Thymus (tissue), 11 donors: ENCODE measurements at regions not wholly inside any gene's neighbourhood (a gene's known extent, or its start where the extent isn't known, plus 50 kb on each side); places are given as distances from the start of the nearest gene placed in this dataset.

Experiments used
- DNase-seq, 9 donors: peaks; one replicate each; pipeline ENCODE4 v3.0.0-alpha.2; 2013; ENCODE audit warnings: low spot score in 9 of 9, low read depth in 6 of 9, missing footprints in 1 of 9
- H3K27ac ChIP-seq, 2 donors: one replicate each; pipeline ENCODE4 v1.5.1; 2013; ENCODE audit warnings: control low read depth in 1 of 2, low read depth in 1 of 2, low read length in 1 of 2, mild to moderate bottlenecking in 1 of 2, moderate library complexity in 1 of 2
- H3K27me3 ChIP-seq, 2 donors: one replicate each; pipeline ENCODE4 v1.5.1; 2013; ENCODE audit warnings: low read length in 1 of 2; ENCODE audit not compliant: control insufficient read depth in 2 of 2, insufficient read depth in 1 of 2
- H3K36me3 ChIP-seq, 2 donors: one replicate each; pipeline ENCODE4 v1.5.1; 2013; ENCODE audit warnings: low read length in 1 of 2, mild to moderate bottlenecking in 1 of 2, moderate library complexity in 1 of 2; ENCODE audit not compliant: control insufficient read depth in 2 of 2, insufficient read depth in 2 of 2
- H3K4me1 ChIP-seq, 2 donors: one replicate each; pipeline ENCODE4 v1.5.1; 2013; ENCODE audit warnings: low read length in 2 of 2; ENCODE audit not compliant: control insufficient read depth in 2 of 2, insufficient read depth in 2 of 2
- H3K4me3 ChIP-seq, 2 donors: one replicate each; pipeline ENCODE4 v1.5.1; 2013; ENCODE audit warnings: low read length in 2 of 2, control low read depth in 1 of 2, mild to moderate bottlenecking in 1 of 2
- H3K9me3 ChIP-seq, 2 donors: one replicate each; pipeline ENCODE4 v1.5.1; 2013; ENCODE audit warnings: low read length in 1 of 2, mild to moderate bottlenecking in 1 of 2; ENCODE audit not compliant: control insufficient read depth in 2 of 2, insufficient read depth in 1 of 2
- WGBS: extraction: QIAGEN DNeasy Blood & Tissue Kit; methylation state at CpG from one replicate; pipeline ENCODE4 v1.1.7; 2013; 5-methylcytosine and 5-hydroxymethylcytosine counted together
- donor health status: healthy.

DNA sequence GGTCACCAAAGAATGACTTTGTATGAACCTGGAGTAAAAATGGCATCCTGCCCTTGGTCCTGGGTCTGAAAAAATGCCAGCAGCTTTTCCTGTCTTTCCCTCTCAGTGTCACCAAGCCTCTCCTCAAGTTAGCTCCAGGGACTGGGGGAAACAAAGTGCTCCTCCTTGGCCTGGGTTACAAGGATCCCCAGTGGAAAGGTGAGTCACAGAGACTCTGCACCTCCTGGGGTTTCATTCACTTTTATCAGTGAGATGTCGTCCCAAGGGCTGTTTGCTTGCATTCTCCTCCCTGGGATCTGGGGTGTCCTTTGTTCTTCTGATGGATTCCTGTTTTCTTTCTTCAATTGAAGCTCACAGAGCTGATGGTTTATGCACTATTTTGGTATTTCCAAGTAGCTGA is 93.2 kb upstream of the CSNK1A1L start:
- H3K4me1 ChIP-seq: no peaks in the 10 kb centered on the region
- H3K27ac ChIP-seq: no peak overlapping the region
- H3K36me3 ChIP-seq: no peaks in the 10 kb centered on the region
- no peaks in the 10 kb centered on the region for H3K27me3 ChIP-seq
- no peak for DNase-seq
- H3K4me3 ChIP-seq: no peak overlapping the region
- no peaks in the 10 kb centered on the region for H3K9me3 ChIP-seq
- 33% methylated on average over 1 of the region's 1 CpG for WGBS

DNA sequence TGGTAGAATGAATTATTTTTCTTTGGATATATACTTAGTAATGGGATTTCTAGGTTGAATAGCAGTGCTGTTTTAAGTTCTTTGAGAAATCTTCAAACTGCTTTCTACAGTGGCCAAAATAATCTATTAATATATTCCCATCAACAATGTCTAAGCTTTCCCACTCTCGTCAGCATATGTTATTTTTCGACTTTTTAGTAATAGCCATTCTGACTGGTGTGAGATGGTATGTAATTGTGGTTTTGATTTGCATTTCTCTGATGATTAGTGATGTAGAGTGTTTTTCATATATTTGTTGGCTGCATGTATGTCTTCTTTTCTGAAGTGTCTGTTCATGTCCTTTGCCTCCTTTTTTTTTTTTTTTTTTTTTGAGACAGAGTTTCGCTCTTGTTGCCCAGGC is 90.2 kb upstream of the CSNK1A1L start:
- no peak overlapping the region for H3K4me3 ChIP-seq
- 98% methylated on average over 3 of the region's 3 CpGs for WGBS
- DNase-seq: no peak
- H3K9me3 ChIP-seq: no peaks in the 10 kb centered on the region
- H3K36me3 ChIP-seq: no peaks in the 10 kb centered on the region
- H3K4me1 ChIP-seq: no peaks in the 10 kb centered on the region
- H3K27ac ChIP-seq: no peak overlapping the region
- H3K27me3 ChIP-seq: no peaks in the 10 kb centered on the region

DNA sequence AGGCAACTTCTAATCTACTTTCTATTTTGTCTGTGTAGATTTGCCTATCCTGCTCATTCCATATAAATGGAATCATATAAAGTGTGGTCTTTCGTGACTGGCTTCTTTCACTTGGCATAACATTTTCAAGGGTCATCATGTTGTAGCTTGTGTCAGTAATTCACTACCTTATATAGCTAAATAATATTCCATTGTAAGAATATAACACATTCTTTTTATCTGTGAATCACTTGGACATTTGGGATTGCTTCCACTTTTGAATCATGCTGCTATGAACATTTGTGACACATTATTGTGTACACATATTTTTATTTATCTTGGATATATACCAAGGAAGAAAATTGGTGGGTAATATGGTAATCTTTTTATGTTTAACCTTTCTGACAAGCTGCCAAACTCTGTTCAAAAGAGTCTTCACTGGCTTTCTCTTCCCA is 89.0 kb upstream of the CSNK1A1L start:
- Histone ChIP-seq H3K4me3 (no peak overlapping the region), H3K27me3 (no peaks in the 10 kb centered on the region), H3K4me1 (no peaks in the 10 kb centered on the region), H3K9me3 (no peaks in the 10 kb centered on the region), H3K36me3 (no peaks in the 10 kb centered on the region), H3K27ac (no peak overlapping the region)
- DNase-seq: no peak
- WGBS: 91% methylated on average over 1 of the region's 1 CpG

DNA sequence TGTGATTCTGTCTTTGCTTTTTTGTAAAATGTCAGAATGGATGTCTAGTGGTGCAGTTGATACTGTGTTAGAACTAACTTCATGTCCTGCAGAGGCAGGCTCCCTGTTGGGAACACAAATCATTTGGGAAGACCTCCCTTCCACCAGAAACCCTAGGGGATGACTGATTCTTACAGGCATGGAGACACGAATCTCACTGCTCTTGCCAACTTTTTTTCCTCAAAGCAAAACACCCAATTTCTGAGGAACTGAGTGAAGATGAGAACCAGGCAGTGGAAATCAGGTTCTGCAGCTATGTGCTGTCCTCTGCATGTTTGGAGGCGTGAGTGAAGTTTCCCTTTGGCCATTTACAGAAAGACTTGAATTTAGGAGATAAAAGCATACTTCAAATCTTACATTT is 87.5 kb upstream of the CSNK1A1L start:
- Histone ChIP-seq H3K27me3 (no peaks in the 10 kb centered on the region), H3K36me3 (no peaks in the 10 kb centered on the region), H3K9me3 (no peaks in the 10 kb centered on the region), H3K27ac (no peak overlapping the region), H3K4me3 (no peak overlapping the region), H3K4me1 (no peaks in the 10 kb centered on the region)
- 65% methylated on average over 2 of the region's 2 CpGs for WGBS
- DNase-seq: no peak

DNA sequence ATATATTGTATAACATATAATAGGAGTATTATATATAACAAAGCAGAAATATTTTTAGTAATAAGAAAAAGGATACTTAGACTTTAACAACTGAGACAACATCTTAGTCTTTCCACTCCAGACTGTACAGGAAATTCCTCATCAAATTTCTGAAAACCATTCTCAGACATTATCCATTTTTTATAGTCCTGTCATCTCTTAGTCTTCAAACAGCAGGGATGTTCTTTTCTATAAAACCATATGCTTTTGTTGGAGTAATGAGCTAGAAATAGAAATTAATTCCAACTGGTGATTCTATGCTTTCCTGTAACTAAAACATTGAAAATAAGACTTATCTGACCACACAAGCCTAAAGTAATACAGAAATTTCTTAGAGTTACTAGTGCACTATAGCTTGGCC is 82.2 kb upstream of the CSNK1A1L start:
- Histone ChIP-seq H3K4me3 (no peak overlapping the region), H3K4me1 (no peaks in the 10 kb centered on the region), H3K36me3 (no peaks in the 10 kb centered on the region), H3K27me3 (no peaks in the 10 kb centered on the region), H3K27ac (no peak overlapping the region), H3K9me3 (no peaks in the 10 kb centered on the region)
- DNase-seq: no peak

DNA sequence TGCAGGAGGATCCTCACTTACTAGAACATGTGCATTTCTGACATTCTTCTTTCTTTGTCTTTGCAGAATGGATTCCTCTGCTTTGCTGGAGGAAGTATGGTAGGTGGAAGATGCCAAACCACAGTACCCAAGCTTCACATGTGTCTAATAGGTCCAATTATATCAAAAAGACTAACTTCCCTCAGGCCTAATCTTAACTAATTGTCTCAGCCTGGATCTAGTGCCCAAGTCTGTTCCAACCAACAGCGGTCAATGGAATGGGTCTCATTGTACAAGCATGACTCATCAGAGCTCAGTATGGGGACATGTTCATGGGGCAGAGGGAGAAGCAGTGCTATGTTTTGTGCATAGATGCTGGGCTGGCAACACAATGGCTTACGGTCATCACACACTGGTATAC is 81.6 kb upstream of the CSNK1A1L start:
- no peaks in the 10 kb centered on the region for H3K9me3 ChIP-seq
- no peak for DNase-seq
- H3K4me1 ChIP-seq: no peaks in the 10 kb centered on the region
- 98% methylated on average over 2 of the region's 2 CpGs for WGBS
- H3K27me3 ChIP-seq: no peaks in the 10 kb centered on the region
- no peak overlapping the region for H3K27ac ChIP-seq
- H3K4me3 ChIP-seq: no peak overlapping the region
- H3K36me3 ChIP-seq: no peaks in the 10 kb centered on the region

DNA sequence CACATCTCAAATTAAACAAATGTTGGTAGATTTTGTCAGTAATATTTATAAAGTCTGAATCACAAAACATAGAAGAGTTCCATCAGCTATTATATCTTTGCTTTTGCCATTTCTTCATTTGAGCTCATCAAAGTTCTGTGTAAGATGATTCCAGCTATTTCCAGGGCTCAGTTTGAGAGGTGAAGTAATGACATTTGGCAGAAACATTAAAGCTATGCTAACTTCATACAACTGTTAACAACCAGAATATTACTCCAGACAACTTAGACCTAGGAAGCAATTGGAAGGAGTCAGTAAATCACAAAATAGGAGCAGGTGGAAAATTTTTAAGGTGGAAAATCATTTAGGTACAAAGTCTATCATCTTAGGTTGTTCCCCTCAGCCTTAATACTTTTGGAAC is 76.2 kb upstream of the CSNK1A1L start:
- no peak overlapping the region for H3K4me3 ChIP-seq
- H3K4me1 ChIP-seq: no peaks in the 10 kb centered on the region
- no peaks in the 10 kb centered on the region for H3K27me3 ChIP-seq
- H3K9me3 ChIP-seq: no peaks in the 10 kb centered on the region
- no peak overlapping the region for H3K27ac ChIP-seq
- no peak for DNase-seq
- no peaks in the 10 kb centered on the region for H3K36me3 ChIP-seq

DNA sequence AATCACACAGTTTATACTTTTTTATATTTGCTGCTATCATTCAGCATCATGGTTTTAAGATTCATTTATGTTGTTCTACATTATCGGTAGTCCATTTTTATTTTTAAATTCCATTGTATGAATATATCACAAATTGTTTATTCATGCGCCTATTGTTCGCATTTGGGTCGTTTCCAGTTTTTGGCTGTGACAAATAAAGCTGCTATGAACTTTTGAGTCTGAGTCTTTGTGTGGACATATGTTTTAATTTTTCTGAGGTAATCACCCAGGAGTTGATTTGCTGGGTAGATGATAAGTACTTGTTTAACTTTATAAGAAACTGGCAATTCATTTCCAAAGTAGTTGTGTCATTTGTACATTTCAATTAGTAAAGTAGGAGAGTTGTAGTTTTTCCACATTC is 74.2 kb upstream of the CSNK1A1L start:
- Histone ChIP-seq H3K27ac (no peak overlapping the region), H3K27me3 (no peaks in the 10 kb centered on the region), H3K4me1 (no peaks in the 10 kb centered on the region), H3K36me3 (no peaks in the 10 kb centered on the region), H3K9me3 (no peaks in the 10 kb centered on the region), H3K4me3 (no peak overlapping the region)
- no peak for DNase-seq
- 94% methylated on average over 4 of the region's 4 CpGs for WGBS

DNA sequence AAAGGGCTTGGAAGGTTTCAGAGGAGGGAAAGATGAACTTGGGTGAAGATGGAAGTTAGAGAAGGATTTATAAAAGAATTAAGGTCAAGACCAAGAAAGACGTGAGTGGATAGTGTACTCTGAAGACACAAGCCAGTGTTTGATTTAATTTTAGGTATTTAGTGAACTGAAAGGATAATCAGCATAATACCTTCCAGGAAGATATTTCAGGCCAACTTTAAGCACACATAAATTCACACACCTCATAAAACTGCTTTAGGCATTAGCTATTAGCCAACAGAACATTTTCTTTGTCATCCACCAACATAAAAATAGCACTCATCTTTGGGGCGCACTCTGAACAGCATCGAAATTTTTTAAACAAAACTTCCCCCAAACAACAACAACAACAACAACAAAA is 71.7 kb upstream of the CSNK1A1L start:
- 97% methylated on average over 3 of the region's 3 CpGs for WGBS
- no peaks in the 10 kb centered on the region for H3K4me1 ChIP-seq
- no peak for DNase-seq
- H3K9me3 ChIP-seq: no peaks in the 10 kb centered on the region
- H3K36me3 ChIP-seq: no peaks in the 10 kb centered on the region
- no peak overlapping the region for H3K4me3 ChIP-seq
- no peak overlapping the region for H3K27ac ChIP-seq
- no peaks in the 10 kb centered on the region for H3K27me3 ChIP-seq

DNA sequence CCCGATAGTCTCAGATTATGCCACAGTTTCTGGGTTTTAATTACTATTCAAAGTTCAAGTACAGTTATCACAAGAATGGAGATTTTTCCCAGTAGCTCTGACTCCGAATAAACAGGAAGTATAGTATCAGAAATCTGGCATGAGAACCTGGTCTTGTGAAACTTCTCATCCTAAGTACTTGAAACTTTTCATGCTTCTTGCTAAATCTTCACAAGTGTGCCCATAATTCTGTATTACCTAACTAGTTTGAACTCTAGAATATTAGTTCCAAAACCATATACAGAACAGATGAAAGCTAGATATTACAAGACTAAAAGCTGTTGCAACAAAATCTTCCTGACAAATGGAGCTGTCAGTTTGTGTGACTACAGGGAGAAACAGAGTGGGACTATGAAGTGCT is 70.5 kb upstream of the CSNK1A1L start:
- no peak overlapping the region for H3K27ac ChIP-seq
- WGBS: 62% methylated on average over 2 of the region's 2 CpGs
- no peak overlapping the region for H3K4me3 ChIP-seq
- H3K4me1 ChIP-seq: no peaks in the 10 kb centered on the region
- no peaks in the 10 kb centered on the region for H3K36me3 ChIP-seq
- no peaks in the 10 kb centered on the region for H3K27me3 ChIP-seq
- no peaks in the 10 kb centered on the region for H3K9me3 ChIP-seq
- no peak for DNase-seq
